ENCODE measurements at regions not wholly inside any gene's neighbourhood (a gene's known extent, or its start where the extent isn't known, plus 50 kb on each side); places are given as distances from the start of the nearest gene placed in this dataset.

DNA sequence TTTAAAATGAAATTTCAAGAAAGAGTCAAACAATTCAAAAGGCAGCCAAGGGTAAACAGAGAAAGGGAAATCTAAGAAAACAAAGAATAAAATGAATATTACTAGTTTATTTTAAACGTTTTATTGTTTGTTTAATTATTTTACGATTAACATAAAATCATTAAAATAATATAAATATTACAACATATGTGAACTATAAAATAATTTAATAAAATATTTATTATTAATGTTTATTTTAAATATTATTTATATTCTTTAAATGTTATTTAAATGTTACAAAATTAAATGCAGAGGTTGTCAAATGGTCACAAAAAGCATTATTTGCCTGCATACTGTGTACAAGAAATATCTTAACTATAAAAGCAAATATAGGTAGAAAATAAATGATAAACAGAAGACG lies 786.7 kb upstream of the GHITM start:
- no peak overlapping the region for H3K4me3 ChIP-seq (replicated peaks in 1 of 2; ENCODE audit: low read depth in 2 of 2, low read length in 2 of 2)
- no peak for DNase-seq (ENCODE audit: low read depth in 2 of 2)
- TF ChIP-seq, protein P1, sequence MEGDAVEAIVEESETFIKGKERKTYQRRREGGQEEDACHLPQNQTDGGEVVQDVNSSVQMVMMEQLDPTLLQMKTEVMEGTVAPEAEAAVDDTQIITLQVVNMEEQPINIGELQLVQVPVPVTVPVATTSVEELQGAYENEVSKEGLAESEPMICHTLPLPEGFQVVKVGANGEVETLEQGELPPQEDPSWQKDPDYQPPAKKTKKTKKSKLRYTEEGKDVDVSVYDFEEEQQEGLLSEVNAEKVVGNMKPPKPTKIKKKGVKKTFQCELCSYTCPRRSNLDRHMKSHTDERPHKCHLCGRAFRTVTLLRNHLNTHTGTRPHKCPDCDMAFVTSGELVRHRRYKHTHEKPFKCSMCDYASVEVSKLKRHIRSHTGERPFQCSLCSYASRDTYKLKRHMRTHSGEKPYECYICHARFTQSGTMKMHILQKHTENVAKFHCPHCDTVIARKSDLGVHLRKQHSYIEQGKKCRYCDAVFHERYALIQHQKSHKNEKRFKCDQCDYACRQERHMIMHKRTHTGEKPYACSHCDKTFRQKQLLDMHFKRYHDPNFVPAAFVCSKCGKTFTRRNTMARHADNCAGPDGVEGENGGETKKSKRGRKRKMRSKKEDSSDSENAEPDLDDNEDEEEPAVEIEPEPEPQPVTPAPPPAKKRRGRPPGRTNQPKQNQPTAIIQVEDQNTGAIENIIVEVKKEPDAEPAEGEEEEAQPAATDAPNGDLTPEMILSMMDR (IDR thresholded peaks at IDR 0.05; ENCODE audit: low read depth, low read length), result no peak

DNA sequence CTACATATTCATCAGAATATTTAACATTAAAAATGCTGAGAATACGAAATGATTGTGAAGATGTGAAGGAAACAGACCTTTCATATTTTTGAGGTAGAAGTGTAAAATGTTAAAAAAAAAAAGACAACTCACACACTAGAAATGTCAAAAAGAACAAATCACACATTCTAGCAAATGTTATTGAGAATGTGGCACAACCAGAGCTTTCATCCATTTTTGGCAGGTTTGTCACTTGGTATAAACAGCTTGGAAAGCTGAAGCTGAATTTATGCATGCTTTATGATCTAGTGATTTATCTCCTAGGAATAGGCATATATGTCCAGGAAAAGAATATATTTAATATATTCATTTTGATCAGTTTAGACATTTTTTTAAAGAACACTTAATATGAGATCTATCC lies 784.9 kb upstream of the GHITM start:
- DNase-seq (ENCODE audit: low read depth in 2 of 2), result no peak

DNA sequence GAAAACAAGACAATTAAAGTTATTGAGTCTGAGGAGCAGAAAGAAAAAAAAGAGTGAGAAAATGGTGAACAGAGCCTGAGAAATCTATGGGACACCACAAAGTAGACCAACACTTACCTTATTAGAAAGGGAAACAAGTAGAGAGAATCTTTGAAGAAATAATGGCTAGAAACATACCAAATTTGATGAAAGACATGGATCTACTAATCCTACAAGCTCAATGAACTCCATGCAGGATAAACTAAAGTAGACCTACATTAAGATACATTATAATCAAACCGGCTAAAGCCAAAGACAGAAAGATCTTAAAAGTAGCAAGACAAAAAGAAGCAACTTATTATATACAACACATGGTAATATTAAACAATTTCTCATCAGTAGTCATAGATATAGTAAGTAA lies 782.3 kb upstream of the GHITM start:
- TF ChIP-seq, protein P1 (IDR thresholded peaks at IDR 0.05; ENCODE audit: low read depth, low read length), result no peak
- DNase-seq (ENCODE audit: low read depth in 2 of 2), result no peak
- H3K4me3 ChIP-seq (replicated peaks in 1 of 2; ENCODE audit: low read depth in 2 of 2, low read length in 2 of 2), result no peak overlapping the region

More for the DNA sequence above, 784.9 kb upstream of the GHITM start:
- H3K4me3 ChIP-seq (replicated peaks in 1 of 2; ENCODE audit: low read depth in 2 of 2, low read length in 2 of 2), result no peak overlapping the region
- TF ChIP-seq, protein P1 (IDR thresholded peaks at IDR 0.05; ENCODE audit: low read depth, low read length), result no peak

DNA sequence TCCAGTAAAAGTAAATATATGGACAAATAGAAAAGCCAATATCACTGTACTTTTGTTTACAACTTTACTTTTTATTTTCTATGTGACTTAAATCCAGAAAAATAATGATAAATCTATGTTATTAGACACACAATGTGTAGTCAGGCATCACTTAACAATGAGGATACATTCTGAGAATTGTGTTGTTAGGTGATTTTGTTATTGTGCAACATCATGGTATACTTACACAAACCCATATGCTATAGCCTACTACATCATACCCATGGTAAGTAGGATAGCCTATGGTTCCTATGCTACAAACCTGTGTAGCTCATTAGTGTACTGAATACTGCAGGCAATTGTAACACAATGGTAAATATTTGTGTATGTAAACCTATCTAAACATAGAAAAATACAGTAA lies 781.7 kb upstream of the GHITM start:
- TF ChIP-seq, protein P1 (IDR thresholded peaks at IDR 0.05; ENCODE audit: low read depth, low read length), result no peak
- DNase-seq (ENCODE audit: low read depth in 2 of 2), result no peak
- no peak overlapping the region for H3K4me3 ChIP-seq (replicated peaks in 1 of 2; ENCODE audit: low read depth in 2 of 2, low read length in 2 of 2)

DNA sequence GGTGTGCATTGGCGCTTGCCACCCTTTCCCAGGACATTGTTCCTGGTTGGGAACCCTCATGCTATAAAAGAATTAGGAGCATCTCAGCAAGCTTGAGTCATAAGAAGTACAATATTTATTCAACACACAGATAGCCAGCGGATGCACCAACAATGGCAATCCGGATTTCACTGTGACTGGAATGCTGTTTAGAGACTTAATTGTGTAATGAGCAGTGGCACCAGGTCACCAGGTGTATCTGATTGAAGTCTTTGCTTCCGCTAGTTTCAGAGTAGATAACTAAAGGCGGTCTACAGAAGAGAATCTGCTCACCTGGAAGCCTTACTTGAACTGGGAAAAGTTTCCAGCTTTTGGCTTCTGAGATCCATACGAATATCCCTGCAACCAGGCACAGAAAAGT lies 772.3 kb upstream of the GHITM start:
- DNase-seq (ENCODE audit: low read depth in 2 of 2), result no peak
- H3K4me3 ChIP-seq (replicated peaks in 1 of 2; ENCODE audit: low read depth in 2 of 2, low read length in 2 of 2), result no peak overlapping the region
- TF ChIP-seq, protein P1 (IDR thresholded peaks at IDR 0.05; ENCODE audit: low read depth, low read length), result no peak

DNA sequence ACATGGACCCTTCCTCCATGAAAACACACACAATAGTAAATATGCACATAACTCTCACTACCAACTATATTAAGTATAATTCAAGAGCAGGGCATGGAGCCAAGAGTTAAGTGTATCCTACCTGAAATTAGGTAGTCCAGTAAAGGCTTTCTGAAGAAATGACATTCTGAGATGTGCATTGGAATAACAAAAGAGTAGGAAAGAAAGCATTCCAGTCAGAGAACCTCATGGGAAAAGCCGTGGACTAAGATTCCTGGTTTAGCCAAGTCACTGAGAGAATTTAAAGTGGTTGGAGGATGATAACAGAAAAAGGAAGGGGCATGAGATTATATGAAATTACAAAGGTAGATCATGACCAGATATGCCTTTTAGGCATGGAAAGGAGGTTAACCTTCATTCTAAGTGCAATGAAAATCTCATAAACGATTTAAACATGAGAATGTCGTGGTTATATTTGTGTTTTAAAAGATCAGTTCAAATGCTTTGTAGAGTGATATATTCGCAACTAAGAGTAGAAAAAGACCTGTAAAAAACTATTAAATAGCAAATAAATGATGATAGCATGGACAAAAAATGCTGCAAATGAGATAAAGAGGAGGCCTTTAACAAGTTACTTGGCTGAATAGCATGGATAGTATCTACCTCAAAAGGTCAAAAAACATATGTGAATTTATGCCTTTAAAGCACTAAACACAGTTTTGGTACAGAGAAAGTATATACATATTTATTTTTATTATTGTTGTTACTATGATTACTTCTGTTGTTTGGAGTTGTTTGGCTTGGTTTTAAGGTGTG lies 767.4 kb upstream of the GHITM start:
- no peak for DNase-seq (ENCODE audit: low read depth in 2 of 2)
- TF ChIP-seq, protein P1 (IDR thresholded peaks at IDR 0.05; ENCODE audit: low read depth, low read length), result no peak
- no peak overlapping the region for H3K4me3 ChIP-seq (replicated peaks in 1 of 2; ENCODE audit: low read depth in 2 of 2, low read length in 2 of 2)

- peak in 1 of 2 donors; percentile 31 for DNase-seq (ENCODE audit: low read depth in 2 of 2)
These were observed 766.7 kb upstream of the GHITM start for GRCh38 chr10:83372646-83373045.

More at GRCh38 chr10:83372646-83373045, 766.7 kb upstream of the GHITM start:
- TF ChIP-seq, protein P1 (IDR thresholded peaks at IDR 0.05; ENCODE audit: low read depth, low read length), result no peak
- H3K4me3 ChIP-seq (replicated peaks in 1 of 2; ENCODE audit: low read depth in 2 of 2, low read length in 2 of 2), result no peak overlapping the region

Measured in cardiac fibroblast (primary cell).